Endothelial cell of umbilical vein (primary cell): ENCODE measurements at regions not wholly inside any gene's neighbourhood (a gene's known extent, or its start where the extent isn't known, plus 50 kb on each side); places are given as distances from the start of the nearest gene placed in this dataset.

Source experiments
- BruUV-seq: library from RNA; stranded (reverse); fragments of 400-500 nt; replicated peaks from 2 replicates; lab custom pipeline; 2021; lab: Mats Ljungman, UMichigan
- CTCF ChIA-PET: fragments of 300-600, 350-600 bp; sonication (Branson Sonifier 250); formaldehyde crosslinking; loops from one replicate; lab custom pipeline; 2021; ENCODE audit warnings: antibody characterized with exemption, inconsistent platforms; lab: Charles Lee
- POLR2A ChIA-PET: fragments of 300-600, 350-600 bp; sonication (Branson Sonifier 250); formaldehyde crosslinking; loops from one replicate; lab custom pipeline; 2021; ENCODE audit warnings: antibody characterized with exemption, inconsistent platforms; lab: Charles Lee
- DNase-seq: peaks from one replicate; pipeline ENCODE4 v3.0.0-alpha.2; 2011; ENCODE audit warnings: low read depth, low spot score
- FAIRE-seq: peaks from 2 replicates; lab custom pipeline; 2011; peaks lifted over from hg19 to GRCh38; lab: Jason Lieb, UNC
- H2AFZ ChIP-seq: 2 replicates; pipeline ENCODE4 v1.6.0; 2012; ENCODE audit warnings: low read depth, low read length, control low read depth, inconsistent platforms
- H3K27ac ChIP-seq: 2 replicates; pipeline ENCODE4 v1.5.1; 2011; ENCODE audit warnings: low read depth, mild to moderate bottlenecking, control low read depth, low read length, moderate library complexity; ENCODE audit not compliant: insufficient read depth
- H3K27me3 ChIP-seq, 2 experiments: 2 replicates each; pipeline versions ENCODE4 v1.6.0 to v1.6.1; 2011; ENCODE audit warnings: low read length in 2 of 2, mixed read lengths in 1 of 2; ENCODE audit not compliant: control insufficient read depth in 2 of 2, insufficient read depth in 2 of 2
- H3K36me3 ChIP-seq, 2 experiments: 2 replicates in 1 of 2; 3 replicates in 1 of 2; pipeline ENCODE4 v1.5.1; 2011; ENCODE audit warnings: low read length in 2 of 2, mild to moderate bottlenecking in 1 of 2, moderate library complexity in 1 of 2; ENCODE audit not compliant: control insufficient read depth in 2 of 2, insufficient read depth in 2 of 2; ENCODE audit errors: extremely low read depth in 1 of 2
- H3K4me1 ChIP-seq: 3 replicates; pipeline ENCODE4 v1.5.1; 2011; ENCODE audit warnings: mild to moderate bottlenecking, low read length; ENCODE audit not compliant: control insufficient read depth, insufficient read depth; ENCODE audit errors: extremely low read depth
- H3K4me2 ChIP-seq: 2 replicates; pipeline ENCODE4 v1.6.1; 2011; ENCODE audit warnings: low read length, control low read depth, mixed read lengths; ENCODE audit not compliant: insufficient read depth
- H3K4me3 ChIP-seq, 3 experiments: fragments of 200-600 bp in 1 of 3; sonication (generic), shearing (Covaris generic) in 1 of 3; replicated peaks in 1 of 3; 2 replicates each; pipeline ENCODE4 v1.5.1; 2011 to 2016; ENCODE audit warnings: control low read depth in 3 of 3, low read length in 3 of 3, mild to moderate bottlenecking in 2 of 3, inconsistent platforms in 1 of 3, low read depth in 1 of 3, moderate library complexity in 1 of 3; ENCODE audit not compliant: insufficient read depth in 1 of 3
- H3K79me2 ChIP-seq: 2 replicates; pipeline ENCODE4 v1.6.0; 2012; ENCODE audit warnings: low read length, inconsistent platforms; ENCODE audit not compliant: control insufficient read depth, insufficient read depth
- H3K9ac ChIP-seq: replicated peaks from 2 replicates; pipeline ENCODE3; 2011; ENCODE audit warnings: low read length, control low read depth; ENCODE audit not compliant: insufficient read depth; ENCODE audit errors: extremely low read depth
- H3K9me1 ChIP-seq: replicated peaks from 3 replicates; pipeline ENCODE4 v1.6.0; 2011; ENCODE audit warnings: mild to moderate bottlenecking, low read length; ENCODE audit not compliant: control insufficient read depth, insufficient read depth; ENCODE audit errors: extremely low read depth
- H3K9me3 ChIP-seq: replicated peaks from 2 replicates; pipeline ENCODE4 v1.5.1; 2012; ENCODE audit warnings: low read length, inconsistent platforms; ENCODE audit not compliant: control insufficient read depth, insufficient read depth
- H4K20me1 ChIP-seq: replicated peaks from 2 replicates; pipeline ENCODE3; 2011; ENCODE audit warnings: mild to moderate bottlenecking, low read length; ENCODE audit not compliant: control insufficient read depth, insufficient read depth; ENCODE audit errors: extremely low read depth
- EZH2 ChIP-seq: IDR thresholded peaks from 2 replicates; pipeline ENCODE4 v1.6.1; 2012; ENCODE audit warnings: borderline replicate concordance, low read depth, mild to moderate bottlenecking, moderate library complexity, low read length, inconsistent platforms; ENCODE audit not compliant: severe bottlenecking
- FOS ChIP-seq: IDR thresholded peaks from 2 replicates; pipeline ENCODE4 v1.6.1; 2011; ENCODE audit warnings: mild to moderate bottlenecking, low read length, moderate library complexity, borderline replicate concordance; ENCODE audit not compliant: insufficient read depth
- GATA2 ChIP-seq: IDR thresholded peaks from 2 replicates; pipeline ENCODE4 v1.7.0; 2011; ENCODE audit warnings: low read depth, mild to moderate bottlenecking, moderate library complexity, mixed read lengths, low read length; ENCODE audit not compliant: insufficient read length, insufficient read depth
- JUN ChIP-seq: IDR thresholded peaks from 2 replicates; pipeline ENCODE4 v1.6.1; 2011; ENCODE audit warnings: borderline replicate concordance, low read depth; ENCODE audit not compliant: insufficient read length, insufficient read depth
- MAX ChIP-seq: IDR thresholded peaks from 2 replicates; pipeline ENCODE4 v1.6.1; 2011; ENCODE audit not compliant: insufficient read depth, insufficient read length
- MYC ChIP-seq: IDR thresholded peaks from one replicate; pipeline ENCODE4 v1.6.1; 2011; ENCODE audit warnings: mild to moderate bottlenecking, low read depth, low read length
- POLR2A ChIP-seq: IDR thresholded peaks from 2 replicates; pipeline ENCODE4 v1.6.1; 2012; ENCODE audit warnings: low read depth, mild to moderate bottlenecking, control low read depth, low read length
- POLR2AphosphoS5 ChIP-seq: IDR thresholded peaks from 2 replicates; pipeline ENCODE4 v1.6.1; 2012; ENCODE audit warnings: low read depth, mild to moderate bottlenecking, control low read depth, low read length, moderate library complexity; ENCODE audit not compliant: insufficient read depth
- dilution Hi-C: fragments of 300-500 bp; cut with MboI; formaldehyde crosslinking; loops from one replicate; pipeline ENCODE4 v1.15.0; 2019; ENCODE audit warnings: low sequenced_read_pairs; ENCODE audit not compliant: extremely low pct_ligation_motif_present
- intact Hi-C: fragments of 100-400 bp; cut with micrococcal nuclease; formaldehyde crosslinking; loops from one replicate; pipeline ENCODE4 v1.10.0; 2022
- TF ChIP-seq, protein P1 (sequence below), 2 donors: IDR thresholded peaks; 1 replicate in 1 of 2; 2 replicates in 1 of 2; pipeline ENCODE4 v1.5.1; 2011; ENCODE audit warnings: low read length in 2 of 2, mild to moderate bottlenecking in 2 of 2, moderate library complexity in 2 of 2, control low read depth in 1 of 2, inconsistent platforms in 1 of 2, low read depth in 1 of 2; ENCODE audit not compliant: insufficient read depth in 1 of 2; ENCODE audit errors: extremely low read depth in 1 of 2

- no peak for DNase-seq
- Histone ChIP-seq H3K27ac (no peak overlapping the region), H4K20me1 (no peaks in the 10 kb centered on the region), H3K4me2 (no peak overlapping the region), H3K9ac (no peak overlapping the region), H3K4me3 (no peak overlapping the region), H3K36me3 (no peaks in the 10 kb centered on the region), H3K9me3 (no peaks in the 10 kb centered on the region), H3K9me1 (no peaks in the 10 kb centered on the region), H2AFZ (no peak overlapping the region), H3K4me1 (no peaks in the 10 kb centered on the region), H3K79me2 (no peaks in the 10 kb centered on the region), H3K27me3 (no peaks in the 10 kb centered on the region)
- ChIA-PET POLR2A (no interaction called here), CTCF (interaction anchor here (0.8 kb wide), 1 partner anchor 19 kb away, joined by 3 read pairs; no protein-coding TSS in a partner anchor)
- no TSS peak for BruUV-seq
- dilution Hi-C loops = no loop called here
- TF ChIP-seq, protein P1, sequence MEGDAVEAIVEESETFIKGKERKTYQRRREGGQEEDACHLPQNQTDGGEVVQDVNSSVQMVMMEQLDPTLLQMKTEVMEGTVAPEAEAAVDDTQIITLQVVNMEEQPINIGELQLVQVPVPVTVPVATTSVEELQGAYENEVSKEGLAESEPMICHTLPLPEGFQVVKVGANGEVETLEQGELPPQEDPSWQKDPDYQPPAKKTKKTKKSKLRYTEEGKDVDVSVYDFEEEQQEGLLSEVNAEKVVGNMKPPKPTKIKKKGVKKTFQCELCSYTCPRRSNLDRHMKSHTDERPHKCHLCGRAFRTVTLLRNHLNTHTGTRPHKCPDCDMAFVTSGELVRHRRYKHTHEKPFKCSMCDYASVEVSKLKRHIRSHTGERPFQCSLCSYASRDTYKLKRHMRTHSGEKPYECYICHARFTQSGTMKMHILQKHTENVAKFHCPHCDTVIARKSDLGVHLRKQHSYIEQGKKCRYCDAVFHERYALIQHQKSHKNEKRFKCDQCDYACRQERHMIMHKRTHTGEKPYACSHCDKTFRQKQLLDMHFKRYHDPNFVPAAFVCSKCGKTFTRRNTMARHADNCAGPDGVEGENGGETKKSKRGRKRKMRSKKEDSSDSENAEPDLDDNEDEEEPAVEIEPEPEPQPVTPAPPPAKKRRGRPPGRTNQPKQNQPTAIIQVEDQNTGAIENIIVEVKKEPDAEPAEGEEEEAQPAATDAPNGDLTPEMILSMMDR (IDR thresholded peaks at IDR 0.05; ENCODE audit: extremely low read depth in 1 of 2, insufficient read depth in 1 of 2, low read depth in 1 of 2, low read length in 2 of 2) = no peak
- TF ChIP-seq JUN = no peak
- no peak for TF ChIP-seq POLR2AphosphoS5
- no peak for TF ChIP-seq MAX
- TF ChIP-seq GATA2 = no peak
- intact Hi-C loops = no loop called here
- FAIRE-seq = no peak
Measured at GRCh38 chr10:61160253-61160652, 216.3 kb upstream of the RHOBTB1 start.

DNA sequence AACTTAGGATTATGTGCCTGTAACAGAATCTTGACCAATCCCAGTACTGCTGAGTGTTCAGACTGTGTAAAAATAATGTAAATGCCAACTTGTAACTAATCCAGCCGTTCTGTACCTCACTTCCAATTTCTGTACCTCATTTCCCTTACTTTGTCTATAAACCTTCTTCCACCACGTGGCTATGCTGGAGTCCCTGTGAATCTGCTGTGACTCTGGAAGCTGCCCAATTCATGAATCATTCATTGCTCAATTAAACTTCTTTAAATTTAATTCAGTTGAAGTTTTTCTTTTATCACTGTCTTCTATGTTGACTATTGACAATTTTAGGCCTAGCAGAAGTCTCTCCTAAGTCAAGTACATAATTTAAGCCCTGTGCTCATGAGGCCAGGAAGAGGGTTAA lies 215.3 kb upstream of the RHOBTB1 start:
- no TSS peak for BruUV-seq
- Histone ChIP-seq H3K79me2 (no peaks in the 10 kb centered on the region), H3K27me3 (no peaks in the 10 kb centered on the region), H2AFZ (peak overlapping the region; percentile 48), H3K4me1 (no peaks in the 10 kb centered on the region), H3K36me3 (no peaks in the 10 kb centered on the region), H3K9me3 (no peaks in the 10 kb centered on the region), H3K4me3 (no peak overlapping the region), H4K20me1 (no peaks in the 10 kb centered on the region), H3K4me2 (no peak overlapping the region), H3K27ac (no peak overlapping the region), H3K9me1 (no peaks in the 10 kb centered on the region), H3K9ac (no peak overlapping the region)
- dilution Hi-C loops (no loop called here), intact Hi-C loops (no loop called here)
- FAIRE-seq (no peak), DNase-seq (no peak)
- ChIA-PET CTCF (interaction anchor here (1.8 kb wide), 1 partner anchor 18 kb away, joined by 10 read pairs; no protein-coding TSS in a partner anchor), POLR2A (no interaction called here)
- TF ChIP-seq FOS (no peak), MAX (no peak), POLR2A (no peak), GATA2 (no peak), MYC (no peak), JUN (no peak), POLR2AphosphoS5 (no peak), EZH2 (no peak)
- TF ChIP-seq, protein P1 (IDR thresholded peaks at IDR 0.05; ENCODE audit: extremely low read depth in 1 of 2, insufficient read depth in 1 of 2, low read depth in 1 of 2, low read length in 2 of 2) = no peak
